ENCODE measurements at regions not wholly inside any gene's neighbourhood (a gene's known extent, or its start where the extent isn't known, plus 50 kb on each side); places are given as distances from the start of the nearest gene placed in this dataset.

- CTCF ChIA-PET, result interaction anchor here (1.9 kb wide), 1 partner anchor 14 kb away, joined by 5 read pairs; no protein-coding TSS in a partner anchor
- WGBS (ENCODE audit: insufficient coverage), result 0% methylated on average over 2 of the region's 4 CpGs
These were observed 205.9 kb upstream of the IGF1R start for GRCh38 chr15:98442379-98442833.

DNA sequence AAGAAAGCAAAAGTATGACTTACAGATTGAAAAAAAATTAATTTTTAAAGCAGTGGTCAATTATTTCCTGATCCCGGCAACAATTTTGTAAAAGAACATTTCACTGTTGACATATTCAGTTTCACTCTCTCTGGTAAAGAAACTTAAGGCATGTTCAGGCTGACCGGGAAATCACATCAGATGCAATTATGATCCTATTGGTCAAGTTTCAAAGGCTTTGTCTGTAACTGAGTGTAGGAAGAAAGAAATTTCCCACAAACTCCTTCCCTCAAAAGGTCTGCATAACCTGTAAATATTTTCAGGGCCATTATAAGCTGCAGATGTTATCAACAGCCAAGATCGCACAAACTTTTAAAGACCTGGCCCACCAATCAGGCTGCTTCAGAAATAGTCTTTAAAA is 205.4 kb upstream of the IGF1R start:
- Mint-ChIP-seq H3K4me3 (no peak overlapping the region), H3K27ac (no peak overlapping the region), H3K4me1 (peaks cover 4% of the 10 kb centered on the region), H3K9me3 (ENCODE audit: insufficient read depth) (no peaks in the 10 kb centered on the region), H3K27me3 (peaks cover 7% of the 10 kb centered on the region)
- Histone ChIP-seq H3K4me1 (ENCODE audit: control insufficient read depth in 2 of 2, insufficient read depth in 2 of 2, low read length in 2 of 2) (no peaks in the 10 kb centered on the region), H3K9me3 (ENCODE audit: control extremely low read depth in 1 of 3, control insufficient read depth in 2 of 3, insufficient read depth in 1 of 3, low read length in 2 of 3) (peaks cover 0 to 4% (median 0%) of the 10 kb centered on the region in 3 donors), H3K27ac (ENCODE audit: low read length in 2 of 2) (no peak overlapping the region), H3K9ac (ENCODE audit: low read length) (no peak overlapping the region), H3K4me3 (ENCODE audit: control extremely low read depth in 1 of 5, extremely low read depth in 1 of 5, insufficient read depth in 1 of 5, low read depth in 2 of 5, low read length in 4 of 5) (no peak overlapping the region), H2AFZ (ENCODE audit: insufficient read depth, low read depth, low read length, poor library complexity, severe bottlenecking) (no peak overlapping the region), H4K20me1 (ENCODE audit: control insufficient read depth, insufficient read depth, low read length, poor library complexity, severe bottlenecking) (no peaks in the 10 kb centered on the region), H3K79me2 (ENCODE audit: control insufficient read depth, insufficient read depth, low read length) (no peaks in the 10 kb centered on the region), H3K27me3 (replicated peaks in 1 of 4; ENCODE audit: control extremely low read depth in 1 of 4, control insufficient read depth in 3 of 4, insufficient read depth in 4 of 4, low read length in 3 of 4) (peaks cover 0 to 2% (median 0%) of the 10 kb centered on the region in 4 experiments), H3K36me3 (replicated peaks in 1 of 2; ENCODE audit: control extremely low read depth in 1 of 2, control insufficient read depth in 1 of 2, extremely low read depth in 1 of 2, insufficient read depth in 2 of 2, low read length in 1 of 2) (no peaks in the 10 kb centered on the region), H3K4me2 (replicated peaks; ENCODE audit: low read depth, low read length, poor library complexity, severe bottlenecking) (no peak overlapping the region)
- ChIA-PET POLR2A (no interaction called here), CTCF (interaction anchor here (1.9 kb wide), 1 partner anchor 15 kb away, joined by 5 read pairs; no protein-coding TSS in a partner anchor)
- ATAC-seq (ENCODE audit: low read depth) (no peak), DNase-seq (no peak)
- no CpG with 5 or more reads among the region's 3 CpGs for WGBS (ENCODE audit: insufficient coverage)
- intact Hi-C loops (cut with micrococcal nuclease), result loop anchor here (2.0 kb wide), 1 partner anchor 634 kb away; no protein-coding TSS in a partner anchor
- TF ChIP-seq CTCF (IDR thresholded peaks at IDR 0.05) (no peak), EZH2 (IDR thresholded peaks at IDR 0.05; ENCODE audit: borderline replicate concordance, insufficient read depth, low read depth, low read length, poor library complexity, severe bottlenecking) (no peak)

More at GRCh38 chr15:98442379-98442833, 205.9 kb upstream of the IGF1R start:
- H3K27ac Mint-ChIP-seq, result no peak overlapping the region
- POLR2A ChIA-PET, result no interaction called here
- H3K27ac ChIP-seq (ENCODE audit: low read length in 2 of 2), result no peak overlapping the region
- H4K20me1 ChIP-seq (ENCODE audit: control insufficient read depth, insufficient read depth, low read length, poor library complexity, severe bottlenecking), result no peaks in the 10 kb centered on the region
- H3K27me3 Mint-ChIP-seq, result peaks cover 7% of the 10 kb centered on the region
- H3K4me3 Mint-ChIP-seq, result no peak overlapping the region
- peaks cover 4% of the 10 kb centered on the region for H3K4me1 Mint-ChIP-seq
- H3K36me3 ChIP-seq (replicated peaks in 1 of 2; ENCODE audit: control extremely low read depth in 1 of 2, control insufficient read depth in 1 of 2, extremely low read depth in 1 of 2, insufficient read depth in 2 of 2, low read length in 1 of 2), result no peaks in the 10 kb centered on the region
- H3K4me2 ChIP-seq (replicated peaks; ENCODE audit: low read depth, low read length, poor library complexity, severe bottlenecking), result no peak overlapping the region
- H3K79me2 ChIP-seq (ENCODE audit: control insufficient read depth, insufficient read depth, low read length), result no peaks in the 10 kb centered on the region
- TF ChIP-seq CTCF (IDR thresholded peaks at IDR 0.05) (peak; percentile 74), EZH2 (IDR thresholded peaks at IDR 0.05; ENCODE audit: borderline replicate concordance, insufficient read depth, low read depth, low read length, poor library complexity, severe bottlenecking) (no peak)
- ATAC-seq (ENCODE audit: low read depth) (peak; percentile 31), DNase-seq (peak; percentile 50)
- intact Hi-C loops (cut with micrococcal nuclease), result loop anchor here (2.0 kb wide), 1 partner anchor 634 kb away; no protein-coding TSS in a partner anchor
- H3K27me3 ChIP-seq (replicated peaks in 1 of 4; ENCODE audit: control extremely low read depth in 1 of 4, control insufficient read depth in 3 of 4, insufficient read depth in 4 of 4, low read length in 3 of 4), result peaks cover 0 to 2% (median 0%) of the 10 kb centered on the region in 4 experiments
- no peak overlapping the region for H2AFZ ChIP-seq (ENCODE audit: insufficient read depth, low read depth, low read length, poor library complexity, severe bottlenecking)
- H3K9me3 Mint-ChIP-seq (ENCODE audit: insufficient read depth), result no peaks in the 10 kb centered on the region
- no peak overlapping the region for H3K4me3 ChIP-seq (ENCODE audit: control extremely low read depth in 1 of 5, extremely low read depth in 1 of 5, insufficient read depth in 1 of 5, low read depth in 2 of 5, low read length in 4 of 5)
- no peaks in the 10 kb centered on the region for H3K4me1 ChIP-seq (ENCODE audit: control insufficient read depth in 2 of 2, insufficient read depth in 2 of 2, low read length in 2 of 2)
- no peak overlapping the region for H3K9ac ChIP-seq (ENCODE audit: low read length)
- H3K9me3 ChIP-seq (ENCODE audit: control extremely low read depth in 1 of 3, control insufficient read depth in 2 of 3, insufficient read depth in 1 of 3, low read length in 2 of 3), result peaks cover 0 to 4% (median 0%) of the 10 kb centered on the region in 3 donors
